ENCODE measurements at regions not wholly inside any gene's neighbourhood (a gene's known extent, or its start where the extent isn't known, plus 50 kb on each side); places are given as distances from the start of the nearest gene placed in this dataset.

GRCh38 chr20:11550657-11551338 lies 366.9 kb upstream of the BTBD3 start:
- DNase-seq: no peak

GRCh38 chr20:11551479-11551878 lies 366.2 kb upstream of the BTBD3 start:
- no peak for DNase-seq

- DNase-seq: no peak
Observed at GRCh38 chr20:11553603-11554002, 364.1 kb upstream of the BTBD3 start.

GRCh38 chr20:11555510-11555909 lies 362.2 kb upstream of the BTBD3 start:
- DNase-seq: no peak

GRCh38 chr20:11556410-11556809 lies 361.3 kb upstream of the BTBD3 start:
- DNase-seq: no peak

- no peak for DNase-seq
Observed at GRCh38 chr20:11564491-11564890, 353.2 kb upstream of the BTBD3 start.

GRCh38 chr20:11569163-11569562 lies 348.5 kb upstream of the BTBD3 start:
- no peak for DNase-seq

- DNase-seq: no peak
Observed at GRCh38 chr20:11573507-11573906, 344.2 kb upstream of the BTBD3 start.

- no peak for DNase-seq
Observed at GRCh38 chr20:11581271-11581670, 336.4 kb upstream of the BTBD3 start.

- DNase-seq: no peak
Observed at GRCh38 chr20:11582060-11582459, 335.6 kb upstream of the BTBD3 start.

- DNase-seq: no peak
Observed at GRCh38 chr20:11585752-11586352, 331.8 kb upstream of the BTBD3 start.

GRCh38 chr20:11588875-11589274 lies 328.8 kb upstream of the BTBD3 start:
- no peak for DNase-seq

- no peak for DNase-seq
Observed at GRCh38 chr20:11591965-11592364, 325.7 kb upstream of the BTBD3 start.

- no peak for DNase-seq
Observed at GRCh38 chr20:11604339-11604738, 313.4 kb upstream of the BTBD3 start.

- DNase-seq: no peak
Observed at GRCh38 chr20:11607047-11607446, 310.6 kb upstream of the BTBD3 start.

- no peak for DNase-seq
Observed at GRCh38 chr20:11608736-11609135, 309.0 kb upstream of the BTBD3 start.

- no peak for DNase-seq
Observed at GRCh38 chr20:11624704-11625103, 293.0 kb upstream of the BTBD3 start.

- DNase-seq: no peak
Observed at GRCh38 chr20:11626551-11626950, 291.1 kb upstream of the BTBD3 start.

GRCh38 chr20:11642866-11643265 lies 274.8 kb upstream of the BTBD3 start:
- DNase-seq: no peak

- no peak for DNase-seq
Observed at GRCh38 chr20:11646359-11646758, 271.3 kb upstream of the BTBD3 start.

GRCh38 chr20:11650566-11650965 lies 267.1 kb upstream of the BTBD3 start:
- no peak for DNase-seq

GRCh38 chr20:11651138-11651537 lies 266.6 kb upstream of the BTBD3 start:
- no peak for DNase-seq

- DNase-seq: no peak
Observed at GRCh38 chr20:11651647-11652046, 266.0 kb upstream of the BTBD3 start.

- DNase-seq: no peak
Observed at GRCh38 chr20:11652128-11652527, 265.6 kb upstream of the BTBD3 start.

- no peak for DNase-seq
Observed at GRCh38 chr20:11654766-11655165, 262.9 kb upstream of the BTBD3 start.
